SH-SY5Y (cell line): ENCODE measurements at regions not wholly inside any gene's neighbourhood (a gene's known extent, or its start where the extent isn't known, plus 50 kb on each side); places are given as distances from the start of the nearest gene placed in this dataset.

ENCODE experiments used
- GATA2 ChIP-seq: IDR thresholded peaks from 2 replicates; pipeline ENCODE4 v1.6.1; 2011; ENCODE audit warnings: mild to moderate bottlenecking, low read depth, low read length
- GATA3 ChIP-seq: IDR thresholded peaks from 2 replicates; pipeline ENCODE4 v1.6.1; 2011; ENCODE audit warnings: low read depth, mild to moderate bottlenecking, low read length, moderate library complexity

- TF ChIP-seq GATA2 (no peak), GATA3 (no peak)
Observed at GRCh38 chr4:184913356-184914143, 87.8 kb upstream of the ACSL1 start.
